Ovary (tissue), 3 donors: ENCODE measurements at regions not wholly inside any gene's neighbourhood (a gene's known extent, or its start where the extent isn't known, plus 50 kb on each side); places are given as distances from the start of the nearest gene placed in this dataset.

Source experiments
- EP300 ChIP-seq: sonication (generic); formaldehyde crosslinking; IDR thresholded peaks from one replicate; pipeline ENCODE4 v1.6.1; 2017; ENCODE audit warnings: antibody characterized with exemption
- POLR2A ChIP-seq: fragments of 450-650 bp; IDR thresholded peaks from one replicate; pipeline ENCODE4 v1.6.1; 2017; ENCODE audit warnings: antibody characterized with exemption, mild to moderate bottlenecking, moderate library complexity
- TF ChIP-seq, protein P1 (sequence below), 3 donors: fragments of 450-650 bp in 2 of 3; fragments of 200-600 bp in 1 of 3; IDR thresholded peaks; one replicate each; pipeline versions ENCODE4 v1.5.1 to v1.8.0; 2016 to 2022; ENCODE audit warnings: antibody characterized with exemption in 3 of 3, mild to moderate bottlenecking in 1 of 3
- donor health status: DM: no; HTN: no; CAD: no.

DNA sequence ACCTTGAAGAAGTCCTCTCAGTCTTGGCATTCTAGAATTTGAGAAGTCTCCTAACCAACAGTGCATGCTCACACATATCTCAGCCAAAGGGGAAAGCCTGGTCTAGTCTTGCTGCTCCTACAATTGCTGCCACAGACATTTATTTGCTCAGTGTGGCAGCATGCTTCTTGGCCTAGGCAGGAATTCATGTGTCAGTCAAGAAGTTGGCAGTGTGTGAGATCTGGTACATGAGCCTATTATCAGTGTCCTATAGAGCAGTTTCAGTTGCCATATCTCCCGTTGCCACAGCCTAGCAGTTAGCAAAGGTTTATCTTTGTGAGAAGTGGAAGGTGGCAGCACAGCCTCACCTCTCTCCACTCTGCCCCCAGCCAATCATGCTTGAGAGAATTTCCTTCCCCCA, 176.9 kb upstream of the ARHGEF9 start:
- TF ChIP-seq, protein P1, sequence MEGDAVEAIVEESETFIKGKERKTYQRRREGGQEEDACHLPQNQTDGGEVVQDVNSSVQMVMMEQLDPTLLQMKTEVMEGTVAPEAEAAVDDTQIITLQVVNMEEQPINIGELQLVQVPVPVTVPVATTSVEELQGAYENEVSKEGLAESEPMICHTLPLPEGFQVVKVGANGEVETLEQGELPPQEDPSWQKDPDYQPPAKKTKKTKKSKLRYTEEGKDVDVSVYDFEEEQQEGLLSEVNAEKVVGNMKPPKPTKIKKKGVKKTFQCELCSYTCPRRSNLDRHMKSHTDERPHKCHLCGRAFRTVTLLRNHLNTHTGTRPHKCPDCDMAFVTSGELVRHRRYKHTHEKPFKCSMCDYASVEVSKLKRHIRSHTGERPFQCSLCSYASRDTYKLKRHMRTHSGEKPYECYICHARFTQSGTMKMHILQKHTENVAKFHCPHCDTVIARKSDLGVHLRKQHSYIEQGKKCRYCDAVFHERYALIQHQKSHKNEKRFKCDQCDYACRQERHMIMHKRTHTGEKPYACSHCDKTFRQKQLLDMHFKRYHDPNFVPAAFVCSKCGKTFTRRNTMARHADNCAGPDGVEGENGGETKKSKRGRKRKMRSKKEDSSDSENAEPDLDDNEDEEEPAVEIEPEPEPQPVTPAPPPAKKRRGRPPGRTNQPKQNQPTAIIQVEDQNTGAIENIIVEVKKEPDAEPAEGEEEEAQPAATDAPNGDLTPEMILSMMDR (IDR thresholded peaks at IDR 0.05): no peak
- TF ChIP-seq EP300 (no peak), POLR2A (no peak)
